ENCODE measurements at regions not wholly inside any gene's neighbourhood (a gene's known extent, or its start where the extent isn't known, plus 50 kb on each side); places are given as distances from the start of the nearest gene placed in this dataset.

- H3K27me3 ChIP-seq (ENCODE audit: control insufficient read depth in 1 of 2, insufficient read depth in 2 of 2, low read length in 2 of 2): no peaks in the 10 kb centered on the region
These were observed 171.3 kb upstream of the CRY1 start for GRCh38 chr12:107264667-107265066.

DNA sequence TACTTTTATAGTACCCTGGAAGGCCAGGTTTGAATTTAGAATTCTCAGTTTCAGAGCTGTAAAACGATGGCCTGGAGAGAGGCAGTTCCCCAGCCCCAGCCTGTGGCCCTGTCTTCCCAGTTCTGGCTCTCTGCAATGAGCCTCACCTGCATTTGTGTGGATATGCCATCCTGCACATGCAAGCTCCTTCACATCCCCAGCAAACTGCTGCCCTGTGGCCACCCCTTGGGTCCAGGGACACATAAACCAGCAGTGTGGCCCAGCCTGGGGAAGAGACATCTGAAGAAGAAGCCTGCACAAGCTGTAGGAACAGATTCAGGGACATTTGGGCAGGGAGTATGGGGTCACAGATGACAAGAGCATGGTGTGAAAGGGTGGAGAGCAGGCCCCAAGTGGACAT lies 174.3 kb upstream of the CRY1 start:
- no peak overlapping the region for H3K27ac ChIP-seq (ENCODE audit: low read depth, low read length)
- no peaks in the 10 kb centered on the region for H3K27me3 ChIP-seq (ENCODE audit: control insufficient read depth in 1 of 2, insufficient read depth in 2 of 2, low read length in 2 of 2)
- H3K36me3 ChIP-seq (ENCODE audit: control insufficient read depth in 1 of 2, insufficient read depth in 2 of 2, low read length in 2 of 2): no peaks in the 10 kb centered on the region
- no peak overlapping the region for H3K4me3 ChIP-seq (ENCODE audit: low read depth in 1 of 2, low read length in 2 of 2)
- no peaks in the 10 kb centered on the region for H3K4me1 ChIP-seq (ENCODE audit: control insufficient read depth in 1 of 2, insufficient read depth in 2 of 2, low read length in 2 of 2)
- H3K9ac ChIP-seq (ENCODE audit: low read depth in 1 of 2, low read length in 2 of 2): no peak overlapping the region
- H3K9me3 ChIP-seq (ENCODE audit: control insufficient read depth in 1 of 2, low read length in 2 of 2): no peaks in the 10 kb centered on the region

More at GRCh38 chr12:107264667-107265066, 171.3 kb upstream of the CRY1 start:
- no peak overlapping the region for H3K4me3 ChIP-seq (ENCODE audit: low read depth in 1 of 2, low read length in 2 of 2)
- H3K4me1 ChIP-seq (ENCODE audit: control insufficient read depth in 1 of 2, insufficient read depth in 2 of 2, low read length in 2 of 2): no peaks in the 10 kb centered on the region
- H3K36me3 ChIP-seq (ENCODE audit: control insufficient read depth in 1 of 2, insufficient read depth in 2 of 2, low read length in 2 of 2): no peaks in the 10 kb centered on the region
- H3K9ac ChIP-seq (ENCODE audit: low read depth in 1 of 2, low read length in 2 of 2): no peak overlapping the region
- H3K9me3 ChIP-seq (ENCODE audit: control insufficient read depth in 1 of 2, low read length in 2 of 2): no peaks in the 10 kb centered on the region
- no peak overlapping the region for H3K27ac ChIP-seq (ENCODE audit: low read depth, low read length)

- Histone ChIP-seq H3K9ac (ENCODE audit: low read depth in 1 of 2, low read length in 2 of 2) (no peak overlapping the region), H3K9me3 (ENCODE audit: control insufficient read depth in 1 of 2, low read length in 2 of 2) (no peaks in the 10 kb centered on the region), H3K27me3 (ENCODE audit: control insufficient read depth in 1 of 2, insufficient read depth in 2 of 2, low read length in 2 of 2) (no peaks in the 10 kb centered on the region), H3K4me1 (ENCODE audit: control insufficient read depth in 1 of 2, insufficient read depth in 2 of 2, low read length in 2 of 2) (no peaks in the 10 kb centered on the region), H3K36me3 (ENCODE audit: control insufficient read depth in 1 of 2, insufficient read depth in 2 of 2, low read length in 2 of 2) (no peaks in the 10 kb centered on the region), H3K27ac (ENCODE audit: low read depth, low read length) (no peak overlapping the region), H3K4me3 (ENCODE audit: low read depth in 1 of 2, low read length in 2 of 2) (no peak overlapping the region)
These were observed 178.2 kb upstream of the CRY1 start for GRCh38 chr12:107271523-107271922.

GRCh38 chr12:107275530-107275929 lies 182.2 kb upstream of the CRY1 start:
- Histone ChIP-seq H3K4me1 (ENCODE audit: control insufficient read depth in 1 of 2, insufficient read depth in 2 of 2, low read length in 2 of 2) (no peaks in the 10 kb centered on the region), H3K9me3 (ENCODE audit: control insufficient read depth in 1 of 2, low read length in 2 of 2) (no peaks in the 10 kb centered on the region), H3K27ac (ENCODE audit: low read depth, low read length) (no peak overlapping the region), H3K9ac (ENCODE audit: low read depth in 1 of 2, low read length in 2 of 2) (no peak overlapping the region), H3K36me3 (ENCODE audit: control insufficient read depth in 1 of 2, insufficient read depth in 2 of 2, low read length in 2 of 2) (no peaks in the 10 kb centered on the region), H3K27me3 (ENCODE audit: control insufficient read depth in 1 of 2, insufficient read depth in 2 of 2, low read length in 2 of 2) (no peaks in the 10 kb centered on the region), H3K4me3 (ENCODE audit: low read depth in 1 of 2, low read length in 2 of 2) (no peak overlapping the region)

DNA sequence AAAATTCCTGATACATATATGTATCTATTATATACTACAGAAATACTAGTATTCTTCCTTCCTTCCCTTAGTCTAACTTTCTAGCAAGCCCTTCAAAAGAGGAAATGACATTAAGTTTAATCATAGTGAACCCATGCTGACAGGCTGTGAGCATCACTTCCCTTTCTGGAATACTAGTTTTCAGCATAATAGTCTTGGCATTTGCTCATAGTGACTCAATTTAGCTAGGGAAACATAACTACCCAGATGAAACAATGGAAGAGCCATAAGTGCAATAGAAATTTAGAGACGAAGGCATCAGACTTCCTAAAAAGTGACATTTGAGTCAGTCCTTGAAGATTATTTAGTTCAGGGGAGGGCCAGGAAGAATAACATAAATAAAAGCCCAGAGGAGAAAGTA lies 184.5 kb upstream of the CRY1 start:
- H3K9ac ChIP-seq (ENCODE audit: low read depth in 1 of 2, low read length in 2 of 2): no peak overlapping the region
- no peaks in the 10 kb centered on the region for H3K36me3 ChIP-seq (ENCODE audit: control insufficient read depth in 1 of 2, insufficient read depth in 2 of 2, low read length in 2 of 2)
- no peaks in the 10 kb centered on the region for H3K9me3 ChIP-seq (ENCODE audit: control insufficient read depth in 1 of 2, low read length in 2 of 2)
- H3K4me3 ChIP-seq (ENCODE audit: low read depth in 1 of 2, low read length in 2 of 2): no peak overlapping the region
- no peaks in the 10 kb centered on the region for H3K4me1 ChIP-seq (ENCODE audit: control insufficient read depth in 1 of 2, insufficient read depth in 2 of 2, low read length in 2 of 2)
- no peak overlapping the region for H3K27ac ChIP-seq (ENCODE audit: low read depth, low read length)
- no peaks in the 10 kb centered on the region for H3K27me3 ChIP-seq (ENCODE audit: control insufficient read depth in 1 of 2, insufficient read depth in 2 of 2, low read length in 2 of 2)

GRCh38 chr12:107282628-107283027 lies 189.3 kb upstream of the CRY1 start:
- no peak overlapping the region for H3K4me3 ChIP-seq (ENCODE audit: low read depth in 1 of 2, low read length in 2 of 2)
- H3K4me1 ChIP-seq (ENCODE audit: control insufficient read depth in 1 of 2, insufficient read depth in 2 of 2, low read length in 2 of 2): no peaks in the 10 kb centered on the region
- no peaks in the 10 kb centered on the region for H3K27me3 ChIP-seq (ENCODE audit: control insufficient read depth in 1 of 2, insufficient read depth in 2 of 2, low read length in 2 of 2)
- H3K9me3 ChIP-seq (ENCODE audit: control insufficient read depth in 1 of 2, low read length in 2 of 2): no peaks in the 10 kb centered on the region
- H3K9ac ChIP-seq (ENCODE audit: low read depth in 1 of 2, low read length in 2 of 2): no peak overlapping the region
- H3K27ac ChIP-seq (ENCODE audit: low read depth, low read length): no peak overlapping the region
- no peaks in the 10 kb centered on the region for H3K36me3 ChIP-seq (ENCODE audit: control insufficient read depth in 1 of 2, insufficient read depth in 2 of 2, low read length in 2 of 2)

GRCh38 chr12:107283652-107284051 lies 190.3 kb upstream of the CRY1 start:
- Histone ChIP-seq H3K9ac (ENCODE audit: low read depth in 1 of 2, low read length in 2 of 2) (no peak overlapping the region), H3K9me3 (ENCODE audit: control insufficient read depth in 1 of 2, low read length in 2 of 2) (no peaks in the 10 kb centered on the region), H3K4me3 (ENCODE audit: low read depth in 1 of 2, low read length in 2 of 2) (no peak overlapping the region), H3K27ac (ENCODE audit: low read depth, low read length) (no peak overlapping the region), H3K36me3 (ENCODE audit: control insufficient read depth in 1 of 2, insufficient read depth in 2 of 2, low read length in 2 of 2) (no peaks in the 10 kb centered on the region), H3K27me3 (ENCODE audit: control insufficient read depth in 1 of 2, insufficient read depth in 2 of 2, low read length in 2 of 2) (no peaks in the 10 kb centered on the region), H3K4me1 (ENCODE audit: control insufficient read depth in 1 of 2, insufficient read depth in 2 of 2, low read length in 2 of 2) (no peaks in the 10 kb centered on the region)

GRCh38 chr12:107284692-107285091 lies 191.3 kb upstream of the CRY1 start:
- H3K27me3 ChIP-seq (ENCODE audit: control insufficient read depth in 1 of 2, insufficient read depth in 2 of 2, low read length in 2 of 2): peaks cover 0 to under 1% of the 10 kb centered on the region in 2 donors
- no peaks in the 10 kb centered on the region for H3K36me3 ChIP-seq (ENCODE audit: control insufficient read depth in 1 of 2, insufficient read depth in 2 of 2, low read length in 2 of 2)
- no peak overlapping the region for H3K9ac ChIP-seq (ENCODE audit: low read depth in 1 of 2, low read length in 2 of 2)
- H3K4me1 ChIP-seq (ENCODE audit: control insufficient read depth in 1 of 2, insufficient read depth in 2 of 2, low read length in 2 of 2): no peaks in the 10 kb centered on the region
- no peak overlapping the region for H3K27ac ChIP-seq (ENCODE audit: low read depth, low read length)
- H3K9me3 ChIP-seq (ENCODE audit: control insufficient read depth in 1 of 2, low read length in 2 of 2): no peaks in the 10 kb centered on the region
- H3K4me3 ChIP-seq (ENCODE audit: low read depth in 1 of 2, low read length in 2 of 2): no peak overlapping the region

DNA sequence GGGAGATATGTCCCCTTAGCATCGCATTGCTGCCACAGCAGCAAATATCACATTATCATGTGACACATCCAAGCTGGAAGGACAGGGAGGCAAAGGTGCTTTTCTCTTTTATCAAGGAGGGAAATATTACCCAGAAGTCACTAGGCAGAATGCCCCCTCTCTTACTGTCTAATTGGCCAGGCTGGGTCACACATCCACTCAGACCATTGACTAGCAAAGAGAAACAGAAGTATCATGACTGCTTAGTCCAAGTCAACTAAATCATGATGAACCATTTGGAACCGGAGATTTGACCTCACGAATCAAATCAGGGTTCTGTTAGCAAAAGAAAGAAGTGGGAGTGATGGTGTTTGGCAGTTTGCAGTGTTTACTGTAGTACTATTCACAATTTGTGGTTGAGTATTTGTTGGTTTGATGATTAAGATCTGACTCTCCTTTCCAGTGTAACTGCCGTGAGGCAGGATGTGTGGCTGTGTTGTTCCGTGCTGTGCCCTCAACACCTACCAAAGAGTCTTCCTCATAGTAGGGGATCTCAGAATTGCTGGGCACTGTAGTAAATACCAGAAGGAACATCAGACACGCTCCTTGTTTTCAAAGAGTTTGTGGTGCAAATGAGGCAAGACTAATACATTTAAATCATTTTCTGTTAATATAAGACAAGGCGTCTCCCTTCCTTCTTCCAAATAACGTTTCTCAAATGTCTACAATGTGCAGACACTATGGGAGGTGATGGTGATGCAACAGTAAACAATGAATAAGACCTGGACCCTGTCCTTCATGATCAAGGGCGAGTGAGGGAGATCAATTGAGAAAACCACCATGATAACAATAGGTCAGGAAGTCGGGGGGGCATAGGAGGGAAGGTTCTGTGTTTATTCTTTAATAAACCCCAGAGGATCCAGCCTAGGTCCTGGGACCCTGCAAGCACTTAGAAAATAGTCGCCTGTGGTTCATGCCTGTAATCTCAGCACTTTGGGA lies 194.4 kb upstream of the CRY1 start:
- Histone ChIP-seq H3K4me3 (ENCODE audit: low read depth in 1 of 2, low read length in 2 of 2) (no peak overlapping the region), H3K9me3 (ENCODE audit: control insufficient read depth in 1 of 2, low read length in 2 of 2) (no peaks in the 10 kb centered on the region), H3K4me1 (ENCODE audit: control insufficient read depth in 1 of 2, insufficient read depth in 2 of 2, low read length in 2 of 2) (no peaks in the 10 kb centered on the region), H3K36me3 (ENCODE audit: control insufficient read depth in 1 of 2, insufficient read depth in 2 of 2, low read length in 2 of 2) (no peaks in the 10 kb centered on the region), H3K27me3 (ENCODE audit: control insufficient read depth in 1 of 2, insufficient read depth in 2 of 2, low read length in 2 of 2) (peaks cover 0 to 4% of the 10 kb centered on the region in 2 donors), H3K27ac (ENCODE audit: low read depth, low read length) (no peak overlapping the region), H3K9ac (ENCODE audit: low read depth in 1 of 2, low read length in 2 of 2) (no peak overlapping the region)

DNA sequence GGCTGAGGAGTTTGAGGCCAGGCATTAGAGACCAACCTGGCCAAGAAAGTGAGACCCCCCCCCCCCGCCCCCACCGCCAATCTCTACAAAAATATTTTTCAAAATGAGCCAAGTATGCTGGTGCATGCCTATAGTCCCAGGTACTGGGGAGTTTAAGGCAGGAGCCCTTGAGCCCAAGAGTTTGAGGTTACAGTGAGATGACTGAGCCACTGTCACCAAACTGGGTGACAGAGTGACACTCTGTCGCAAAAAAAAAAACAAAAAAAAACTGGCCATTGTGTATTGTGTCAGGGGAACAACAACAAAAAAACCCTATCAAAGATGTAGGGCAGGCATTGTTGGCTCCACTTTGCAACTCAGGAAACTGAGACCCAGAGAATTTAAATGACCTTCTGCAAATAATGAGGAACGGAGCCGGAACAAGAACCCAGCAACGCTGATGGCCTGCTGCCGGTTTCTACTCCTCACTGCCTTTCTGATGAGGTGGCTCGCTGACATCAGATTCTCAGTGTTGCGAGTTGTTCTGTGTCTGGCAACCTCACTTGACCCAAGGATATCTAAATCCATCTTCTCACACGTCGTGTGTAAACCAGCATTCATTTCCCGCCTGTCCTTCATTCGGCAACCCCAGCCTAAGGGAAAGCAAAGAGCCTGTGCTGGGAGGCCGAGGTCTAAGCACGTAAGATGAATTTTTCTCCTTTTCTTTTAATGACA lies 195.2 kb upstream of the CRY1 start:
- H3K27ac ChIP-seq (ENCODE audit: low read depth, low read length): no peak overlapping the region
- H3K9me3 ChIP-seq (ENCODE audit: control insufficient read depth in 1 of 2, low read length in 2 of 2): no peaks in the 10 kb centered on the region
- H3K36me3 ChIP-seq (ENCODE audit: control insufficient read depth in 1 of 2, insufficient read depth in 2 of 2, low read length in 2 of 2): no peaks in the 10 kb centered on the region
- H3K9ac ChIP-seq (ENCODE audit: low read depth in 1 of 2, low read length in 2 of 2): no peak overlapping the region
- no peak overlapping the region for H3K4me3 ChIP-seq (ENCODE audit: low read depth in 1 of 2, low read length in 2 of 2)
- H3K27me3 ChIP-seq (ENCODE audit: control insufficient read depth in 1 of 2, insufficient read depth in 2 of 2, low read length in 2 of 2): peaks cover 0 to 4% of the 10 kb centered on the region in 2 donors
- no peaks in the 10 kb centered on the region for H3K4me1 ChIP-seq (ENCODE audit: control insufficient read depth in 1 of 2, insufficient read depth in 2 of 2, low read length in 2 of 2)

All from duodenal mucosa (tissue), 2 donors.